Tibial artery (tissue), 4 donors: ENCODE measurements at regions not wholly inside any gene's neighbourhood (a gene's known extent, or its start where the extent isn't known, plus 50 kb on each side); places are given as distances from the start of the nearest gene placed in this dataset.
"Not testable (repeated sequence)": the region's sequence is repeated elsewhere in the genome, so short reads cannot be mapped to it uniquely, and the experiment has no call there.

ENCODE experiments used
- DNase-seq, 2 donors: peaks; one replicate each; pipeline ENCODE4 v3.0.0-alpha.2; 2019
- H3K27ac ChIP-seq, 2 donors: fragments of 200-600 bp; sonication (generic) in 1 of 2; 1 replicate in 1 of 2; 2 replicates in 1 of 2; pipeline ENCODE4 v1.5.1; 2018 to 2019; ENCODE audit warnings: mild to moderate bottlenecking in 1 of 2
- H3K27me3 ChIP-seq, 2 donors: fragments of 200-600 bp; sonication (generic) in 1 of 2; one replicate each; pipeline versions ENCODE4 v1.5.1 to v1.6.0; 2016 to 2019
- H3K36me3 ChIP-seq, 3 donors: fragments of 200-600 bp; sonication (generic) in 2 of 3; one replicate each; pipeline ENCODE4 v1.5.1; 2016 to 2019; ENCODE audit warnings: mild to moderate bottlenecking in 2 of 3
- H3K4me1 ChIP-seq, 4 donors: fragments of 200-600 bp; sonication (generic) in 2 of 4; 1 replicate in 3 of 4; 2 replicates in 1 of 4; pipeline ENCODE4 v1.5.1; 2016 to 2019
- H3K4me3 ChIP-seq, 2 donors: fragments of 200-600 bp; sonication (generic) in 1 of 2; 1 replicate in 1 of 2; 2 replicates in 1 of 2; pipeline ENCODE4 v1.5.1; 2018 to 2019; ENCODE audit warnings: mild to moderate bottlenecking in 2 of 2
- H3K9me3 ChIP-seq, 3 donors: fragments of 200-600 bp; sonication (generic) in 1 of 3; one replicate each; pipeline ENCODE4 v1.5.1; 2016 to 2019
- intact Hi-C: fragments of 100-400 bp; cut with DNase I; formaldehyde crosslinking; loops from one replicate; pipeline ENCODE4 v1.15.0; 2023; ENCODE audit warnings: low total_unique reads
- TF ChIP-seq, protein P1 (sequence below), 2 experiments: fragments of 200-600 bp in 1 of 2; fragments of 450-650 bp in 1 of 2; IDR thresholded peaks; one replicate each; pipeline ENCODE4 v1.5.1; 2017 to 2019; ENCODE audit warnings: antibody characterized with exemption in 2 of 2, mild to moderate bottlenecking in 1 of 2, moderate library complexity in 1 of 2

DNA sequence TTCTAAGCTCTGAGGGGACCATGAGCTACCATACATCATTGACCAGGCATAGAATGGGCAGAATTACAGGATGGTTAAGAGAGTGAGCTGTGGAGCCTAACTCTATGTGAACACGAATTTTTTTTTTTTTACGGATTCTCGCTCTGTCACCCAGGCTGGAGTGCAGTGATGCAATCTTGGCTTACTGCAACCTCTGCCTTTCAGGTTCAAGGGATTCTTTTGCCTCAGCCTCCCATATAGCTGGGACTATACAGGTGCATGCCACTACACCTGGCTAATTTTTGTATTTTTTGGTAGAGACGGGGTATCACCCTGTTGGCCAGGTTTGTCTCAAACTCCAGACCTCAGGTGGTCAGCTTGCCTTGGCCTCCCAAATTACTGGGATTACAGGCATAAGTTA is 72.8 kb upstream of the PCAT7 start:
- H3K27ac ChIP-seq = no peak overlapping the region
- TF ChIP-seq, protein P1, sequence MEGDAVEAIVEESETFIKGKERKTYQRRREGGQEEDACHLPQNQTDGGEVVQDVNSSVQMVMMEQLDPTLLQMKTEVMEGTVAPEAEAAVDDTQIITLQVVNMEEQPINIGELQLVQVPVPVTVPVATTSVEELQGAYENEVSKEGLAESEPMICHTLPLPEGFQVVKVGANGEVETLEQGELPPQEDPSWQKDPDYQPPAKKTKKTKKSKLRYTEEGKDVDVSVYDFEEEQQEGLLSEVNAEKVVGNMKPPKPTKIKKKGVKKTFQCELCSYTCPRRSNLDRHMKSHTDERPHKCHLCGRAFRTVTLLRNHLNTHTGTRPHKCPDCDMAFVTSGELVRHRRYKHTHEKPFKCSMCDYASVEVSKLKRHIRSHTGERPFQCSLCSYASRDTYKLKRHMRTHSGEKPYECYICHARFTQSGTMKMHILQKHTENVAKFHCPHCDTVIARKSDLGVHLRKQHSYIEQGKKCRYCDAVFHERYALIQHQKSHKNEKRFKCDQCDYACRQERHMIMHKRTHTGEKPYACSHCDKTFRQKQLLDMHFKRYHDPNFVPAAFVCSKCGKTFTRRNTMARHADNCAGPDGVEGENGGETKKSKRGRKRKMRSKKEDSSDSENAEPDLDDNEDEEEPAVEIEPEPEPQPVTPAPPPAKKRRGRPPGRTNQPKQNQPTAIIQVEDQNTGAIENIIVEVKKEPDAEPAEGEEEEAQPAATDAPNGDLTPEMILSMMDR (IDR thresholded peaks at IDR 0.05) = no peak
- no peak overlapping the region for H3K4me3 ChIP-seq
- intact Hi-C loops = no loop called here
- no peaks in the 10 kb centered on the region for H3K27me3 ChIP-seq
- DNase-seq = no peak
- no peaks in the 10 kb centered on the region for H3K4me1 ChIP-seq
- no peaks in the 10 kb centered on the region for H3K36me3 ChIP-seq
- peaks cover 0 to 3% (median 0%) of the 10 kb centered on the region in 3 donors for H3K9me3 ChIP-seq

DNA sequence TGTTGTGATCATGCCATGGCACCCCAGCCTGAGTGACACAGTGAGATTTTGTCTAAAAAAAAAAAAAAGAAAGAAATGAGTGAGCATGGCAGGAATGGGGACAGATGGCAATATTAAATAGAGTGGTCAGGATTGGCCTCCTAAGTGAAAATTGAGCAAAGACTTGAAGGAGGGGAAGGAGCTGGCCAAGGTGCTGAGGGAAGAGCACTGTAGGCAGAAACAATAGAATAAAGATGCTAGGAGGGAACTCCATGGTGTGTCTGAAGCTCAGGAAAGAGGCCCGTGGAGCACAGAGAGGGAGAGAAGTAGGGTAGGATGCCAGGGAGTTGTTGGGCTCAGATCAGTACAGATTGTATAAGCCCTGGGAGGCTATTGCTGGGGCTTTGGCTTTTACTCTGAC is 64.4 kb upstream of the PCAT7 start:
- TF ChIP-seq, protein P1 (IDR thresholded peaks at IDR 0.05) = no peak
- H3K27ac ChIP-seq = no peak overlapping the region
- no peaks in the 10 kb centered on the region for H3K4me1 ChIP-seq
- DNase-seq = no peak
- intact Hi-C loops = no loop called here
- H3K36me3 ChIP-seq = no peaks in the 10 kb centered on the region
- peaks cover 0 to 3% of the 10 kb centered on the region in 2 donors for H3K27me3 ChIP-seq
- H3K4me3 ChIP-seq = no peak overlapping the region
- H3K9me3 ChIP-seq = no peaks in the 10 kb centered on the region

DNA sequence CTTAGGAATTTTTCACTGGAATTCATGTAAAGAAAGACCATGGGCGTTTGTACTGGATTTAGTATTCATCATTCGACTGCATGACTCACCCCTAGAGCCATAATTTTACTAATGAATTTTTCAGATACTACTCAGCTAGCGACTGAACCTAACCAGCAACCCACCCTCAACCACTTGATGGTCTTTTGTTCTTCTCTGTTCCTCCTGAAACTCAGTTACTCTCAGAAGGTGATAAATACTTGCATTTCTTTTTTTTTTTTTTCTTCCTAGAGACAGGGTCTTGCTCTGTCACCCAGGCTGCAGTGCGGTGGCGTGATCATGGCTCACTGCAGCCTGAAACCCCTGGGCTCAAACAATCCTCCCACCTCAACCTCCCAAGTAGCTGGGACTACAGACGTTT is 62.8 kb upstream of the PCAT7 start:
- H3K27me3 ChIP-seq, H3K4me3 ChIP-seq, H3K9me3 ChIP-seq, H3K36me3 ChIP-seq, H3K27ac ChIP-seq, H3K4me1 ChIP-seq, DNase-seq, intact Hi-C loops: not testable (repeated sequence)

DNA sequence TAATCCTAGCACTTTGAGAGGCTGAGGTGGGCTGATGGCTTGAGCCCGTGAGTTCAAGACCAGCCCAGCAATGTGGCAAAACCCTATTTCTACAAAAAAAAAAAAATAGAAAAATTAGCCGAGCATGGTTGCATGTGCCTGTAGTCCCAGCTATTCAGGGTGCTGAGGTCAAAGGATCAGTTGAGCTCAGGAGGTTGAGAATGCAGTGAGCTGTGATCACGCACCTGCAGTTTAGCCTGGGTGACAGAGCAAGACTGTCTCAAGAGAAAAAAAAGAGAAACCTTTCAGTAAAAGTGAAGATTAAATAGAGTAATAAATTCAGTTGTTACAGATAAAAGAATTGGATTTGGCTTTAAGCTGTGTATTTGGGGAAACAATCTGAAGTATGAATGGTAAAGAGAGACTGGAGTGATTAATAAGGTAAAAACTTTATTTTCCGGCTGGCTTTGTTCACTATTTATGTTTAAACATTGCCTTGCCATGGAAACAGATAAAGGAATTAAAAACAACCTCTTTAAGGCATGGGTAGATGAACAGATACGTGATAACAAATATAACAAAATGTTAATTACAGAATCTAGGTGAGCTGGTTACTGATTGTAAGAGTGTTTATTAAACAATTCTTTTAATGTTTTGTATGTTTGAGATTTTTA is 56.0 kb upstream of the PCAT7 start:
- H3K9me3 ChIP-seq = no peaks in the 10 kb centered on the region
- TF ChIP-seq, protein P1 (IDR thresholded peaks at IDR 0.05) = no peak
- H3K36me3 ChIP-seq = no peaks in the 10 kb centered on the region
- DNase-seq = no peak
- intact Hi-C loops = no loop called here
- no peaks in the 10 kb centered on the region for H3K4me1 ChIP-seq
- no peak overlapping the region for H3K4me3 ChIP-seq
- no peak overlapping the region for H3K27ac ChIP-seq
- peaks cover 0 to 3% of the 10 kb centered on the region in 2 donors for H3K27me3 ChIP-seq

DNA sequence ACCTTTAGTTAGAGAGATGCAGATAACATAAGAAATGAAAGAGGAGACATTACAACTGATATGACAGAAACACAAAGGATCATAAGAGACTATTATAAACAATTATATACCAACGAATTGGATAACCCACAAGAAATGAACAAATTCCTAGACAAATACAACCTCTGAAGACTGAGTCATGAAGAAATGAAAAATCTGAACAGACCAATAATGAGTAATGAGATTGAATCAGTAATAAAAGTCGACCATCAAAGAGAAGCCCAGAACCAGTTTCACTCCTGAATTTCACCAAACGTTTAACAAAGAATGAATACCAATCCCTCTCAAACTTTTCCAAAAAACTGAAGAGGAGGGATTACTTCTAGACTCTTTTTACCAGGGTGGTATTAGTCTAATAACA is 50.5 kb upstream of the PCAT7 start:
- Histone ChIP-seq H3K9me3 (no peaks in the 10 kb centered on the region), H3K36me3 (no peaks in the 10 kb centered on the region), H3K27me3 (peaks cover 0 to 3% of the 10 kb centered on the region in 2 donors), H3K4me1 (no peaks in the 10 kb centered on the region), H3K27ac (no peak overlapping the region), H3K4me3 (no peak overlapping the region)
- no peak for DNase-seq
- intact Hi-C loops = no loop called here
- TF ChIP-seq, protein P1 (IDR thresholded peaks at IDR 0.05) = no peak
